KMS-11 (cell line): ENCODE measurements at regions not wholly inside any gene's neighbourhood (a gene's known extent, or its start where the extent isn't known, plus 50 kb on each side); places are given as distances from the start of the nearest gene placed in this dataset.
"Not testable (repeated sequence)": the region's sequence is repeated elsewhere in the genome, so short reads cannot be mapped to it uniquely, and the experiment has no call there.

Source experiments
- H2AFZ ChIP-seq: fragments of 200-600 bp; sonication (generic); 2 replicates; pipeline ENCODE4 v1.6.1; 2016; ENCODE audit warnings: antibody characterized with exemption, mixed run types, low read depth
- H3K27ac ChIP-seq: fragments of 200-600 bp; sonication (generic); 2 replicates; pipeline ENCODE4 v1.6.1; 2016; ENCODE audit warnings: mild to moderate bottlenecking, mixed run types
- H3K27me3 ChIP-seq: fragments of 200-600 bp; sonication (generic); 2 replicates; pipeline ENCODE4 v1.6.1; 2017; ENCODE audit warnings: mild to moderate bottlenecking, low read depth, mixed run types, moderate library complexity; ENCODE audit not compliant: insufficient read depth
- H3K36me3 ChIP-seq: fragments of 200-600 bp; sonication (generic); 2 replicates; pipeline ENCODE4 v1.6.1; 2017; ENCODE audit warnings: mild to moderate bottlenecking, mixed run types; ENCODE audit not compliant: insufficient read depth
- H3K4me1 ChIP-seq: fragments of 200-600 bp; sonication (generic); 2 replicates; pipeline ENCODE4 v1.6.1; 2016; ENCODE audit warnings: mild to moderate bottlenecking, low read depth, mixed run types; ENCODE audit not compliant: poor library complexity, severe bottlenecking
- H3K4me2 ChIP-seq: fragments of 200-600 bp; sonication (generic); 2 replicates; pipeline ENCODE4 v1.7.0; 2016; ENCODE audit warnings: mild to moderate bottlenecking, mixed run types
- H3K4me3 ChIP-seq: fragments of 200-600 bp; sonication (generic); IDR thresholded peaks from 2 replicates; pipeline ENCODE4 v1.6.1; 2017; ENCODE audit warnings: low read depth, low read length, mixed read lengths; ENCODE audit not compliant: insufficient read depth
- H3K79me2 ChIP-seq: fragments of 200-600 bp; sonication (generic); 2 replicates; pipeline ENCODE4 v1.6.1; 2016; ENCODE audit warnings: low read depth, mixed run types; ENCODE audit not compliant: insufficient read depth
- H3K9ac ChIP-seq: fragments of 200-600 bp; sonication (generic); 2 replicates; pipeline ENCODE4 v1.6.1; 2016; ENCODE audit warnings: mild to moderate bottlenecking, mixed run types
- H4K20me1 ChIP-seq: fragments of 200-600 bp; sonication (generic); 2 replicates; pipeline ENCODE4 v1.6.1; 2016; ENCODE audit warnings: mild to moderate bottlenecking, mixed run types; ENCODE audit not compliant: insufficient read depth

- not testable (repeated sequence) for H3K4me2 ChIP-seq, H3K27me3 ChIP-seq, H3K9ac ChIP-seq, H3K27ac ChIP-seq, H3K79me2 ChIP-seq, H3K36me3 ChIP-seq, H3K4me3 ChIP-seq, H3K4me1 ChIP-seq, H4K20me1 ChIP-seq, H2AFZ ChIP-seq
Observed at GRCh38 chr10:38248113-38248512, 154.0 kb downstream of the ZNF37A start.

- H3K27me3 ChIP-seq, H3K4me3 ChIP-seq, H4K20me1 ChIP-seq, H2AFZ ChIP-seq, H3K4me1 ChIP-seq, H3K27ac ChIP-seq, H3K9ac ChIP-seq, H3K36me3 ChIP-seq, H3K4me2 ChIP-seq, H3K79me2 ChIP-seq: not testable (repeated sequence)
Observed at GRCh38 chr10:38252551-38252950, 158.4 kb downstream of the ZNF37A start.

GRCh38 chr10:38267555-38267954 lies 173.4 kb downstream of the ZNF37A start:
- not testable (repeated sequence) for H3K27me3 ChIP-seq, H3K79me2 ChIP-seq, H3K4me1 ChIP-seq, H3K36me3 ChIP-seq, H3K9ac ChIP-seq, H3K27ac ChIP-seq, H3K4me2 ChIP-seq, H3K4me3 ChIP-seq, H4K20me1 ChIP-seq, H2AFZ ChIP-seq

GRCh38 chr10:38271031-38271430 lies 176.9 kb downstream of the ZNF37A start:
- not testable (repeated sequence) for H3K9ac ChIP-seq, H3K4me2 ChIP-seq, H3K27me3 ChIP-seq, H3K27ac ChIP-seq, H3K79me2 ChIP-seq, H2AFZ ChIP-seq, H3K4me1 ChIP-seq, H4K20me1 ChIP-seq, H3K4me3 ChIP-seq, H3K36me3 ChIP-seq

- not testable (repeated sequence) for H3K27ac ChIP-seq, H3K36me3 ChIP-seq, H4K20me1 ChIP-seq, H3K9ac ChIP-seq, H3K4me3 ChIP-seq, H3K4me1 ChIP-seq, H3K79me2 ChIP-seq, H3K27me3 ChIP-seq, H2AFZ ChIP-seq, H3K4me2 ChIP-seq
Observed at GRCh38 chr10:38274879-38275278, 180.7 kb downstream of the ZNF37A start.

- not testable (repeated sequence) for H3K79me2 ChIP-seq, H3K36me3 ChIP-seq, H3K27ac ChIP-seq, H3K9ac ChIP-seq, H2AFZ ChIP-seq, H3K27me3 ChIP-seq, H3K4me3 ChIP-seq, H4K20me1 ChIP-seq, H3K4me1 ChIP-seq, H3K4me2 ChIP-seq
Observed at GRCh38 chr10:38292560-38292959, 198.4 kb downstream of the ZNF37A start.

GRCh38 chr10:38310111-38310510 lies 216.0 kb downstream of the ZNF37A start:
- H3K79me2 ChIP-seq, H2AFZ ChIP-seq, H3K36me3 ChIP-seq, H3K27ac ChIP-seq, H3K4me3 ChIP-seq, H3K9ac ChIP-seq, H3K27me3 ChIP-seq, H3K4me2 ChIP-seq, H4K20me1 ChIP-seq, H3K4me1 ChIP-seq: not testable (repeated sequence)

GRCh38 chr10:38315090-38315805 lies 221.1 kb downstream of the ZNF37A start:
- not testable (repeated sequence) for H2AFZ ChIP-seq, H3K4me3 ChIP-seq, H4K20me1 ChIP-seq, H3K79me2 ChIP-seq, H3K36me3 ChIP-seq, H3K27me3 ChIP-seq, H3K27ac ChIP-seq, H3K9ac ChIP-seq, H3K4me2 ChIP-seq, H3K4me1 ChIP-seq

GRCh38 chr10:38321393-38321792 lies 227.3 kb downstream of the ZNF37A start:
- H2AFZ ChIP-seq, H3K4me3 ChIP-seq, H3K27me3 ChIP-seq, H3K4me1 ChIP-seq, H3K79me2 ChIP-seq, H3K4me2 ChIP-seq, H4K20me1 ChIP-seq, H3K36me3 ChIP-seq, H3K9ac ChIP-seq, H3K27ac ChIP-seq: not testable (repeated sequence)

- H3K36me3 ChIP-seq, H2AFZ ChIP-seq, H4K20me1 ChIP-seq, H3K27ac ChIP-seq, H3K4me1 ChIP-seq, H3K79me2 ChIP-seq, H3K9ac ChIP-seq, H3K4me3 ChIP-seq, H3K4me2 ChIP-seq, H3K27me3 ChIP-seq: not testable (repeated sequence)
Observed at GRCh38 chr10:38330306-38330705, 236.2 kb downstream of the ZNF37A start.

GRCh38 chr10:38331106-38331505 lies 237.0 kb downstream of the ZNF37A start:
- not testable (repeated sequence) for H4K20me1 ChIP-seq, H3K4me3 ChIP-seq, H2AFZ ChIP-seq, H3K27me3 ChIP-seq, H3K27ac ChIP-seq, H3K79me2 ChIP-seq, H3K9ac ChIP-seq, H3K4me1 ChIP-seq, H3K36me3 ChIP-seq, H3K4me2 ChIP-seq
